Endothelial cell of umbilical vein (primary cell): ENCODE measurements at regions not wholly inside any gene's neighbourhood (a gene's known extent, or its start where the extent isn't known, plus 50 kb on each side); places are given as distances from the start of the nearest gene placed in this dataset.

Experiments
- BruUV-seq: library from RNA; stranded (reverse); fragments of 400-500 nt; replicated peaks from 2 replicates; lab custom pipeline; 2021; lab: Mats Ljungman, UMichigan
- CTCF ChIA-PET: fragments of 300-600, 350-600 bp; sonication (Branson Sonifier 250); formaldehyde crosslinking; loops from one replicate; lab custom pipeline; 2021; ENCODE audit warnings: antibody characterized with exemption, inconsistent platforms; lab: Charles Lee
- POLR2A ChIA-PET: fragments of 300-600, 350-600 bp; sonication (Branson Sonifier 250); formaldehyde crosslinking; loops from one replicate; lab custom pipeline; 2021; ENCODE audit warnings: antibody characterized with exemption, inconsistent platforms; lab: Charles Lee
- DNase-seq: peaks from one replicate; pipeline ENCODE4 v3.0.0-alpha.2; 2011; ENCODE audit warnings: low read depth, low spot score
- FAIRE-seq: peaks from 2 replicates; lab custom pipeline; 2011; peaks lifted over from hg19 to GRCh38; lab: Jason Lieb, UNC
- H2AFZ ChIP-seq: 2 replicates; pipeline ENCODE4 v1.6.0; 2012; ENCODE audit warnings: low read depth, low read length, control low read depth, inconsistent platforms
- H3K27ac ChIP-seq: 2 replicates; pipeline ENCODE4 v1.5.1; 2011; ENCODE audit warnings: low read depth, mild to moderate bottlenecking, control low read depth, low read length, moderate library complexity; ENCODE audit not compliant: insufficient read depth
- H3K27me3 ChIP-seq, 2 experiments: 2 replicates each; pipeline versions ENCODE4 v1.6.0 to v1.6.1; 2011; ENCODE audit warnings: low read length in 2 of 2, mixed read lengths in 1 of 2; ENCODE audit not compliant: control insufficient read depth in 2 of 2, insufficient read depth in 2 of 2
- H3K36me3 ChIP-seq, 2 experiments: 2 replicates in 1 of 2; 3 replicates in 1 of 2; pipeline ENCODE4 v1.5.1; 2011; ENCODE audit warnings: low read length in 2 of 2, mild to moderate bottlenecking in 1 of 2, moderate library complexity in 1 of 2; ENCODE audit not compliant: control insufficient read depth in 2 of 2, insufficient read depth in 2 of 2; ENCODE audit errors: extremely low read depth in 1 of 2
- H3K4me1 ChIP-seq: 3 replicates; pipeline ENCODE4 v1.5.1; 2011; ENCODE audit warnings: mild to moderate bottlenecking, low read length; ENCODE audit not compliant: control insufficient read depth, insufficient read depth; ENCODE audit errors: extremely low read depth
- H3K4me2 ChIP-seq: 2 replicates; pipeline ENCODE4 v1.6.1; 2011; ENCODE audit warnings: low read length, control low read depth, mixed read lengths; ENCODE audit not compliant: insufficient read depth
- H3K4me3 ChIP-seq, 3 experiments: fragments of 200-600 bp in 1 of 3; sonication (generic), shearing (Covaris generic) in 1 of 3; replicated peaks in 1 of 3; 2 replicates each; pipeline ENCODE4 v1.5.1; 2011 to 2016; ENCODE audit warnings: control low read depth in 3 of 3, low read length in 3 of 3, mild to moderate bottlenecking in 2 of 3, inconsistent platforms in 1 of 3, low read depth in 1 of 3, moderate library complexity in 1 of 3; ENCODE audit not compliant: insufficient read depth in 1 of 3
- H3K79me2 ChIP-seq: 2 replicates; pipeline ENCODE4 v1.6.0; 2012; ENCODE audit warnings: low read length, inconsistent platforms; ENCODE audit not compliant: control insufficient read depth, insufficient read depth
- H3K9ac ChIP-seq: replicated peaks from 2 replicates; pipeline ENCODE3; 2011; ENCODE audit warnings: low read length, control low read depth; ENCODE audit not compliant: insufficient read depth; ENCODE audit errors: extremely low read depth
- H3K9me1 ChIP-seq: replicated peaks from 3 replicates; pipeline ENCODE4 v1.6.0; 2011; ENCODE audit warnings: mild to moderate bottlenecking, low read length; ENCODE audit not compliant: control insufficient read depth, insufficient read depth; ENCODE audit errors: extremely low read depth
- H3K9me3 ChIP-seq: replicated peaks from 2 replicates; pipeline ENCODE4 v1.5.1; 2012; ENCODE audit warnings: low read length, inconsistent platforms; ENCODE audit not compliant: control insufficient read depth, insufficient read depth
- H4K20me1 ChIP-seq: replicated peaks from 2 replicates; pipeline ENCODE3; 2011; ENCODE audit warnings: mild to moderate bottlenecking, low read length; ENCODE audit not compliant: control insufficient read depth, insufficient read depth; ENCODE audit errors: extremely low read depth
- EZH2 ChIP-seq: IDR thresholded peaks from 2 replicates; pipeline ENCODE4 v1.6.1; 2012; ENCODE audit warnings: borderline replicate concordance, low read depth, mild to moderate bottlenecking, moderate library complexity, low read length, inconsistent platforms; ENCODE audit not compliant: severe bottlenecking
- FOS ChIP-seq: IDR thresholded peaks from 2 replicates; pipeline ENCODE4 v1.6.1; 2011; ENCODE audit warnings: mild to moderate bottlenecking, low read length, moderate library complexity, borderline replicate concordance; ENCODE audit not compliant: insufficient read depth
- GATA2 ChIP-seq: IDR thresholded peaks from 2 replicates; pipeline ENCODE4 v1.7.0; 2011; ENCODE audit warnings: low read depth, mild to moderate bottlenecking, moderate library complexity, mixed read lengths, low read length; ENCODE audit not compliant: insufficient read length, insufficient read depth
- JUN ChIP-seq: IDR thresholded peaks from 2 replicates; pipeline ENCODE4 v1.6.1; 2011; ENCODE audit warnings: borderline replicate concordance, low read depth; ENCODE audit not compliant: insufficient read length, insufficient read depth
- MYC ChIP-seq: IDR thresholded peaks from one replicate; pipeline ENCODE4 v1.6.1; 2011; ENCODE audit warnings: mild to moderate bottlenecking, low read depth, low read length
- POLR2A ChIP-seq: IDR thresholded peaks from 2 replicates; pipeline ENCODE4 v1.6.1; 2012; ENCODE audit warnings: low read depth, mild to moderate bottlenecking, control low read depth, low read length
- POLR2AphosphoS5 ChIP-seq: IDR thresholded peaks from 2 replicates; pipeline ENCODE4 v1.6.1; 2012; ENCODE audit warnings: low read depth, mild to moderate bottlenecking, control low read depth, low read length, moderate library complexity; ENCODE audit not compliant: insufficient read depth
- dilution Hi-C: fragments of 300-500 bp; cut with MboI; formaldehyde crosslinking; loops from one replicate; pipeline ENCODE4 v1.15.0; 2019; ENCODE audit warnings: low sequenced_read_pairs; ENCODE audit not compliant: extremely low pct_ligation_motif_present
- intact Hi-C: fragments of 100-400 bp; cut with micrococcal nuclease; formaldehyde crosslinking; loops from one replicate; pipeline ENCODE4 v1.10.0; 2022
- TF ChIP-seq, protein P1 (sequence below): IDR thresholded peaks from 2 replicates; pipeline ENCODE4 v1.6.1; 2011; ENCODE audit not compliant: insufficient read depth, insufficient read length
- TF ChIP-seq, protein P2 (sequence below), 2 donors: IDR thresholded peaks; 1 replicate in 1 of 2; 2 replicates in 1 of 2; pipeline ENCODE4 v1.5.1; 2011; ENCODE audit warnings: low read length in 2 of 2, mild to moderate bottlenecking in 2 of 2, moderate library complexity in 2 of 2, control low read depth in 1 of 2, inconsistent platforms in 1 of 2, low read depth in 1 of 2; ENCODE audit not compliant: insufficient read depth in 1 of 2; ENCODE audit errors: extremely low read depth in 1 of 2

DNA sequence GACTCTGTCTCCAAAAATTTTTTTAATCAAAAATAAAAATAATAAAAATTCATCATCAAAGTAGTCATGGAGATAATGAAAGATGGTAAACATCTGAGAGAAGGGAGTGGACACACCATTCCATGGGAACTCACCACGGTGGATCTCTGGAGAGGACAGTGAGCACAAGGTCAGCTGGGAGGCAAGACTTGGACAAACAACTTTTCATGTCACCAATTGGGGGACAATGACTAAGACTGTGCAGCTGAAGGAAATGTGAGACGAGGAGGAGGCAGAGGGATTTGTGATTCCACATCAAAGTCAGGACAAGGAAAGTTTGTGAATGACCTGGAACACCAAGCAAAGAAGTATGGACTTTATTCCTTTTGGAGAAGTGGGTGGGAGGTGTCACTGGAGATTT lies 121.0 kb upstream of the SH3BP4 start:
- no peaks in the 10 kb centered on the region for H3K9me3 ChIP-seq
- BruUV-seq, result no TSS peak
- no peak for TF ChIP-seq GATA2
- TF ChIP-seq JUN, result no peak
- TF ChIP-seq POLR2AphosphoS5, result no peak
- TF ChIP-seq EZH2, result no peak
- TF ChIP-seq, protein P1, sequence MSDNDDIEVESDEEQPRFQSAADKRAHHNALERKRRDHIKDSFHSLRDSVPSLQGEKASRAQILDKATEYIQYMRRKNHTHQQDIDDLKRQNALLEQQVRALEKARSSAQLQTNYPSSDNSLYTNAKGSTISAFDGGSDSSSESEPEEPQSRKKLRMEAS, result no peak
- no peak for TF ChIP-seq POLR2A
- TF ChIP-seq, protein P2, sequence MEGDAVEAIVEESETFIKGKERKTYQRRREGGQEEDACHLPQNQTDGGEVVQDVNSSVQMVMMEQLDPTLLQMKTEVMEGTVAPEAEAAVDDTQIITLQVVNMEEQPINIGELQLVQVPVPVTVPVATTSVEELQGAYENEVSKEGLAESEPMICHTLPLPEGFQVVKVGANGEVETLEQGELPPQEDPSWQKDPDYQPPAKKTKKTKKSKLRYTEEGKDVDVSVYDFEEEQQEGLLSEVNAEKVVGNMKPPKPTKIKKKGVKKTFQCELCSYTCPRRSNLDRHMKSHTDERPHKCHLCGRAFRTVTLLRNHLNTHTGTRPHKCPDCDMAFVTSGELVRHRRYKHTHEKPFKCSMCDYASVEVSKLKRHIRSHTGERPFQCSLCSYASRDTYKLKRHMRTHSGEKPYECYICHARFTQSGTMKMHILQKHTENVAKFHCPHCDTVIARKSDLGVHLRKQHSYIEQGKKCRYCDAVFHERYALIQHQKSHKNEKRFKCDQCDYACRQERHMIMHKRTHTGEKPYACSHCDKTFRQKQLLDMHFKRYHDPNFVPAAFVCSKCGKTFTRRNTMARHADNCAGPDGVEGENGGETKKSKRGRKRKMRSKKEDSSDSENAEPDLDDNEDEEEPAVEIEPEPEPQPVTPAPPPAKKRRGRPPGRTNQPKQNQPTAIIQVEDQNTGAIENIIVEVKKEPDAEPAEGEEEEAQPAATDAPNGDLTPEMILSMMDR (IDR thresholded peaks at IDR 0.05; ENCODE audit: extremely low read depth in 1 of 2, insufficient read depth in 1 of 2, low read depth in 1 of 2, low read length in 2 of 2), result no peak
- TF ChIP-seq FOS, result no peak
- no peak for TF ChIP-seq MYC
- no peaks in the 10 kb centered on the region for H4K20me1 ChIP-seq
- dilution Hi-C loops, result no loop called here
- H3K79me2 ChIP-seq, result no peaks in the 10 kb centered on the region
- CTCF ChIA-PET, result no interaction called here
- no peak for FAIRE-seq
- H3K4me2 ChIP-seq, result no peak overlapping the region
- H3K4me1 ChIP-seq, result no peaks in the 10 kb centered on the region
- no peak overlapping the region for H3K9ac ChIP-seq
- no peaks in the 10 kb centered on the region for H3K27me3 ChIP-seq
- H3K27ac ChIP-seq, result no peak overlapping the region
- H3K36me3 ChIP-seq, result no peaks in the 10 kb centered on the region
- no peak overlapping the region for H3K4me3 ChIP-seq
- POLR2A ChIA-PET, result no interaction called here
- DNase-seq, result no peak
- no peaks in the 10 kb centered on the region for H3K9me1 ChIP-seq
- no peak overlapping the region for H2AFZ ChIP-seq
- intact Hi-C loops, result no loop called here
